Astrocyte (in vitro differentiated cells and primary cell): ENCODE measurements at regions not wholly inside any gene's neighbourhood (a gene's known extent, or its start where the extent isn't known, plus 50 kb on each side); places are given as distances from the start of the nearest gene placed in this dataset.

Source experiments
- DNase-seq: peaks from one replicate; pipeline ENCODE4 v3.0.0-alpha.2; 2010; ENCODE audit warnings: low read depth
- FAIRE-seq: peaks from 2 replicates; lab custom pipeline; 2011; peaks lifted over from hg19 to GRCh38; lab: Jason Lieb, UNC
- H2AFZ ChIP-seq: 2 replicates; pipeline ENCODE4 v1.6.0; 2012; ENCODE audit warnings: low read depth, low read length, inconsistent platforms
- H3K27ac ChIP-seq: 2 replicates; pipeline ENCODE4 v1.5.1; 2011; ENCODE audit warnings: low read depth, low read length, inconsistent platforms
- H3K27me3 ChIP-seq: 2 replicates; pipeline ENCODE4 v1.6.0; 2011; ENCODE audit warnings: low read length, inconsistent platforms; ENCODE audit not compliant: insufficient read depth
- H3K36me3 ChIP-seq: 2 replicates; pipeline ENCODE4 v1.5.1; 2011; ENCODE audit warnings: low read length, inconsistent platforms; ENCODE audit not compliant: insufficient read depth
- H3K4me1 ChIP-seq: 2 replicates; pipeline ENCODE4 v1.5.1; 2011; ENCODE audit warnings: low read length, inconsistent platforms; ENCODE audit not compliant: insufficient read depth
- H3K4me2 ChIP-seq: 2 replicates; pipeline ENCODE4 v1.6.0; 2012; ENCODE audit warnings: low read length, inconsistent platforms
- H3K4me3 ChIP-seq: 2 replicates; pipeline ENCODE4 v1.5.1; 2011; ENCODE audit warnings: low read depth, mild to moderate bottlenecking, low read length, inconsistent platforms; ENCODE audit not compliant: insufficient read depth
- H3K79me2 ChIP-seq: 2 replicates; pipeline ENCODE4 v1.6.0; 2012; ENCODE audit warnings: mild to moderate bottlenecking, low read length, inconsistent platforms; ENCODE audit not compliant: insufficient read depth
- H3K9ac ChIP-seq: 2 replicates; pipeline ENCODE4 v1.6.0; 2012; ENCODE audit warnings: mild to moderate bottlenecking, low read length, inconsistent platforms
- H3K9me3 ChIP-seq: 2 replicates; pipeline ENCODE4 v1.5.1; 2012; ENCODE audit warnings: low read depth, mild to moderate bottlenecking, low read length, inconsistent platforms; ENCODE audit not compliant: insufficient read depth
- H4K20me1 ChIP-seq: 2 replicates; pipeline ENCODE4 v1.6.0; 2012; ENCODE audit warnings: low read length, inconsistent platforms; ENCODE audit not compliant: insufficient read depth
- H3K27ac Mint-ChIP-seq: one replicate; pipeline ENCODE4 v1.8.0; 2021; ENCODE audit warnings: mild to moderate bottlenecking, mixed read lengths; ENCODE audit not compliant: unreplicated experiment
- H3K27me3 Mint-ChIP-seq: one replicate; pipeline ENCODE4 v1.8.0; 2021; ENCODE audit warnings: low read depth, mixed read lengths; ENCODE audit not compliant: unreplicated experiment
- H3K36me3 Mint-ChIP-seq: one replicate; pipeline ENCODE4 v1.8.0; 2021; ENCODE audit warnings: low read depth, mixed read lengths; ENCODE audit not compliant: unreplicated experiment
- H3K4me1 Mint-ChIP-seq: one replicate; pipeline ENCODE4 v1.8.0; 2021; ENCODE audit warnings: low read depth, mixed read lengths; ENCODE audit not compliant: unreplicated experiment
- H3K4me3 Mint-ChIP-seq: one replicate; pipeline ENCODE4 v1.8.0; 2021; ENCODE audit warnings: mild to moderate bottlenecking, moderate library complexity, mixed read lengths; ENCODE audit not compliant: unreplicated experiment
- H3K9me3 Mint-ChIP-seq: one replicate; pipeline ENCODE4 v1.8.0; 2021; ENCODE audit warnings: mild to moderate bottlenecking, mixed read lengths; ENCODE audit not compliant: unreplicated experiment
- CTCF ChIP-seq: IDR thresholded peaks from 2 replicates; pipeline ENCODE4 v1.5.1; 2011; ENCODE audit warnings: low read depth, mild to moderate bottlenecking, inconsistent platforms, low read length, moderate library complexity; ENCODE audit not compliant: insufficient read depth
- EZH2 ChIP-seq: IDR thresholded peaks from 2 replicates; pipeline ENCODE4 v1.6.1; 2012; ENCODE audit warnings: mild to moderate bottlenecking, low read length, inconsistent platforms; ENCODE audit not compliant: insufficient read depth

- TF ChIP-seq CTCF (no peak), EZH2 (no peak)
- Mint-ChIP-seq H3K36me3 (no peaks in the 10 kb centered on the region), H3K4me1 (peaks cover 15% of the 10 kb centered on the region), H3K4me3 (no peak overlapping the region), H3K27me3 (peaks cover 2% of the 10 kb centered on the region), H3K27ac (no peak overlapping the region), H3K9me3 (no peaks in the 10 kb centered on the region)
- no peak for FAIRE-seq
- Histone ChIP-seq H3K9ac (no peak overlapping the region), H3K27ac (no peak overlapping the region), H3K9me3 (no peaks in the 10 kb centered on the region), H4K20me1 (no peaks in the 10 kb centered on the region), H3K27me3 (no peaks in the 10 kb centered on the region), H3K4me1 (no peaks in the 10 kb centered on the region), H3K4me3 (no peak overlapping the region), H3K79me2 (no peaks in the 10 kb centered on the region), H3K36me3 (no peaks in the 10 kb centered on the region), H3K4me2 (no peak overlapping the region), H2AFZ (no peak overlapping the region)
- peak; percentile 7 for DNase-seq
These were observed 71.4 kb upstream of the OR9G4 start for GRCh38 chr11:56819916-56820315.

- Histone ChIP-seq H2AFZ (no peak overlapping the region), H3K27ac (no peak overlapping the region), H4K20me1 (no peaks in the 10 kb centered on the region), H3K9me3 (no peaks in the 10 kb centered on the region), H3K36me3 (no peaks in the 10 kb centered on the region), H3K9ac (no peak overlapping the region), H3K79me2 (no peaks in the 10 kb centered on the region), H3K27me3 (no peaks in the 10 kb centered on the region), H3K4me3 (no peak overlapping the region), H3K4me1 (no peaks in the 10 kb centered on the region), H3K4me2 (no peak overlapping the region)
- Mint-ChIP-seq H3K36me3 (no peaks in the 10 kb centered on the region), H3K9me3 (no peaks in the 10 kb centered on the region), H3K27me3 (peaks cover 2% of the 10 kb centered on the region), H3K4me1 (peaks cover 16% of the 10 kb centered on the region), H3K4me3 (no peak overlapping the region), H3K27ac (no peak overlapping the region)
- no peak for FAIRE-seq
- TF ChIP-seq CTCF (no peak), EZH2 (no peak)
- no peak for DNase-seq
These were observed 69.2 kb upstream of the OR9G4 start for GRCh38 chr11:56817661-56818060.

DNA sequence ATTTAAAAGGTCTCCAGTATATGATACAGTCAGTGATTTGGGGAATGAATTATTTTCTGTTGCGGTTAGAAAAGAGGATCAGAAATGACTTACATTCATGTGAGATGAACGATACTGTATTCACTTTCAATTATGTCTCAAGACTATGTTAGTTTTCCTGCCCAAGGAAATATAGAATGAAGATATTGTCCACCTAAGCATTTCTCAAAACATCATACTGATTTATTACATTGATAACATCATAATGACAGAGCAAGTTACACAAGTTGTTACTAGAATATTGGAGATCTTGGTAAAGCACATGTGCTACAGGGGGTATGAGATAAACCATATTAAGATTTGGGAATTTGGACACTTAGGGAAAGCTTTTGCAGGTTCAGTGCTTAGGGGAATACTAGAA, 67.8 kb upstream of the OR9G4 start:
- Histone ChIP-seq H3K4me2 (no peak overlapping the region), H4K20me1 (no peaks in the 10 kb centered on the region), H3K9ac (no peak overlapping the region), H3K27me3 (no peaks in the 10 kb centered on the region), H3K4me1 (no peaks in the 10 kb centered on the region), H3K9me3 (no peaks in the 10 kb centered on the region), H3K36me3 (no peaks in the 10 kb centered on the region), H2AFZ (no peak overlapping the region), H3K4me3 (no peak overlapping the region), H3K79me2 (no peaks in the 10 kb centered on the region), H3K27ac (no peak overlapping the region)
- Mint-ChIP-seq H3K27ac (no peak overlapping the region), H3K36me3 (no peaks in the 10 kb centered on the region), H3K4me1 (peaks cover 16% of the 10 kb centered on the region), H3K9me3 (no peaks in the 10 kb centered on the region), H3K27me3 (peaks cover 2% of the 10 kb centered on the region), H3K4me3 (no peak overlapping the region)
- TF ChIP-seq CTCF (no peak), EZH2 (no peak)
- FAIRE-seq (no peak), DNase-seq (no peak)
